HG03064 (cell line): ENCODE measurements at regions not wholly inside any gene's neighbourhood (a gene's known extent, or its start where the extent isn't known, plus 50 kb on each side); places are given as distances from the start of the nearest gene placed in this dataset.

ENCODE experiments used
- ATAC-seq: cut with Tn5 transposase; IDR thresholded peaks from one replicate; pipeline ENCODE4 v1.9.1; 2021; ENCODE audit warnings: low read depth; ENCODE audit not compliant: unreplicated experiment

- ATAC-seq, result no peak
These were observed 389.8 kb upstream of the LRRC4C start for GRCh38 chr11:41849250-41849649.

GRCh38 chr11:41851743-41852142 is 392.3 kb upstream of the LRRC4C start:
- ATAC-seq, result no peak

GRCh38 chr11:41861838-41862237 is 402.4 kb upstream of the LRRC4C start:
- no peak for ATAC-seq

- ATAC-seq, result no peak
These were observed 407.1 kb upstream of the LRRC4C start for GRCh38 chr11:41866525-41866924.

- ATAC-seq, result no peak
These were observed 409.2 kb upstream of the LRRC4C start for GRCh38 chr11:41868606-41869005.

- no peak for ATAC-seq
These were observed 413.0 kb upstream of the LRRC4C start for GRCh38 chr11:41872426-41872825.

- no peak for ATAC-seq
These were observed 413.4 kb upstream of the LRRC4C start for GRCh38 chr11:41872870-41873269.

- no peak for ATAC-seq
These were observed 418.6 kb upstream of the LRRC4C start for GRCh38 chr11:41878095-41878494.

GRCh38 chr11:41879214-41879613 is 419.8 kb upstream of the LRRC4C start:
- no peak for ATAC-seq

- ATAC-seq, result no peak
These were observed 435.6 kb upstream of the LRRC4C start for GRCh38 chr11:41895081-41895480.

- no peak for ATAC-seq
These were observed 438.5 kb upstream of the LRRC4C start for GRCh38 chr11:41897991-41898390.

- no peak for ATAC-seq
These were observed 458.4 kb upstream of the LRRC4C start for GRCh38 chr11:41917900-41918299.

- no peak for ATAC-seq
These were observed 460.9 kb upstream of the LRRC4C start for GRCh38 chr11:41920374-41920773.

- no peak for ATAC-seq
These were observed 462.4 kb upstream of the LRRC4C start for GRCh38 chr11:41921746-41922390.

GRCh38 chr11:41926339-41926738 is 466.9 kb upstream of the LRRC4C start:
- ATAC-seq, result no peak

GRCh38 chr11:41935241-41935640 is 475.8 kb upstream of the LRRC4C start:
- ATAC-seq, result no peak

- no peak for ATAC-seq
These were observed 476.3 kb upstream of the LRRC4C start for GRCh38 chr11:41935795-41936194.

GRCh38 chr11:41943656-41944055 is 484.2 kb upstream of the LRRC4C start:
- no peak for ATAC-seq

GRCh38 chr11:41947392-41947791 is 487.9 kb upstream of the LRRC4C start:
- ATAC-seq, result no peak

- no peak for ATAC-seq
These were observed 491.2 kb upstream of the LRRC4C start for GRCh38 chr11:41950470-41951143.

GRCh38 chr11:41954034-41954433 is 494.6 kb upstream of the LRRC4C start:
- no peak for ATAC-seq

- no peak for ATAC-seq
These were observed 495.6 kb upstream of the LRRC4C start for GRCh38 chr11:41955066-41955465.
